GM18907 (cell line): ENCODE measurements at regions not wholly inside any gene's neighbourhood (a gene's known extent, or its start where the extent isn't known, plus 50 kb on each side); places are given as distances from the start of the nearest gene placed in this dataset.

Experiments used
- ATAC-seq: cut with Tn5 transposase; IDR thresholded peaks from one replicate; pipeline ENCODE4 v1.9.1; 2021; ENCODE audit warnings: mild to moderate bottlenecking, moderate library complexity; ENCODE audit not compliant: unreplicated experiment

DNA sequence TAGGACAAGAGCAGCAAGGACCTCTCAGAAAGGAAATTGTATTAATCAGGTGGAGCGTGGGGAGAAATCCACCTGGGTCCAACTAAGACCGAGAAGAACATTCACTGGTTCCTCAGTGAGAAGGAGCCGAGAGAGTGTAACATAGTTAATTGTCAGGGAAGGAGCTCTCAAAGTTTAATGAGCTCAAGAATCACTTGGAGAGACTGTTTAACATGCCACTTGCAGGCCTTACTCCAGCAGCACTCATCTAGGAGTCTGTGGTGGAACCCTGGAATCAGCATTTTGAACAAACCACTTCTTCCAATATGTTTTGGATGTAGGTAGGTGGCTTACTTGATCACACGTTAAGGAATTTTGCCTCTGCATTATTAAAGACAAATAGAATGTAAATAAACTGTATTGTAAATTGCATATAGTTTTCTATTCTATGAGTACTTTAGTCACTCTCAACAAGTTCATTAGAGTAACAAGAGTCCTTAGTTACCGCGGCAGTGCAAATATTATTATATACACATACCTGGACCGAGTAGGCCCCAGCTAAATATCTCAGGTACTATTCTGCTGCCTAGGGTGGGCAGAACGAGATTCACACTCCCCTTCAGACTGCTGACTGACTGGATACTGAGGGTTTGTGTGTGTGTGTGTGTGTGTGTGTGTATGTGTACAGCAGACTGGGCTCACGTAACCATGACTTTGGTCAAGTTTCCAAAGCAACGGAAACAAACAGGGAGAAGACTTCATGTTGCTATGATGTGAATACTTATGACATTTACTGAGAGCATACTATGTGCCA, 203.2 kb upstream of the USP24 start:
- no peak for ATAC-seq

DNA sequence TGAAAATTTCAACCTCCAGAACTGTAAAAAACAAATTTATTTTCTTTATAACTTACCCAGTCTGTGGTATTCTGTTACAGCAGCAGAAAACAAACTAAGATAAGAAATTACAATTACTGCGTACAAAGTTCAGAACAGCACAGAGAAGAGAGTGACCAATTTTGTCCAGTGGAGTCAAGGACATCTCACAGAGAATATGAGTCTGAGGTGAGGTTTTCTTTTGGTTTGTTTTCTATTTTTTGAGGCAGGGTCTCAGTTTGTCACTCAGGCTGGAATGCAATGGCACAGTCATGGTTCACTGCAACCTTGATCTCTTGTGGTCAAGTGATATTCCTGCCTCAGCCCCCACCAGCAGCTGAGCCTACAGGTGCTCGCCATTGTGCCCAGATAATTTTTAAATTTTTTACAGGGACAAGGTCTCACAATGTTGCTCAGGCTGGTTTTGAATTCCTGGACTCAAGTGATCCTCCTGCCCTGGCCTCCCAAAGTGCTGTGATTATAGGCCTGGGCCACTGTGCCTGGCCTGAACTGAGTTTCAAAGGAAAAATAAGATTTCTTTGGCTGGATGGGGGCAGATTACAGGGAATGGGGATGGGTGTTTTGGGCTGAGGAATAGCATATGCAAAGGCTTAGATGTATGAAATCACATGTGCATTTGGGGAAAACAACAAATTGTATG, 201.1 kb upstream of the USP24 start:
- no peak for ATAC-seq

GRCh38 chr1:55413286-55413685, 198.1 kb upstream of the USP24 start:
- ATAC-seq, result no peak

- no peak for ATAC-seq
Observed at GRCh38 chr1:55412060-55412459, 196.9 kb upstream of the USP24 start.

- ATAC-seq, result no peak
Observed at GRCh38 chr1:55402671-55403464, 187.7 kb upstream of the USP24 start.

- ATAC-seq, result no peak
Observed at GRCh38 chr1:55402142-55402541, 187.0 kb upstream of the USP24 start.

GRCh38 chr1:55400508-55400907, 185.3 kb upstream of the USP24 start:
- no peak for ATAC-seq

DNA sequence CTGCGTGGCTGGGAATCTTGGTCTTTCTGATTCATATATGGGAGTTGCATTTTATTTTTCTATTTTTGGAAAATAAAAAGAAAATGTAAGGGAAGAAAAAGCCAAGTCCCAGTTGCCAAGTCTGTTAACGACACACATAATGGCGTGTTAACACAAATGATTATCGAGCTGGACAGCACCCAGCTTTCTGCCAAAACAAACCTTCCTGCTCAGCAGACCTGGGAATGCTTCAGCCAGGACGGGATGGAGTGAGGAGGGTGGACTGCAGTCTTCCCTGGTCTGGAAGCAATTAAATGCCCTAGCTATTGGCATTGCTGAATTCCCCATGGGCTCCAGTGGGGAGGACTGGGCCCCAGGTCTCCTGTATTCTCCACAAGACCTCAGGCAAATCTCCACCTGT, 184.2 kb upstream of the USP24 start:
- ATAC-seq, result no peak

DNA sequence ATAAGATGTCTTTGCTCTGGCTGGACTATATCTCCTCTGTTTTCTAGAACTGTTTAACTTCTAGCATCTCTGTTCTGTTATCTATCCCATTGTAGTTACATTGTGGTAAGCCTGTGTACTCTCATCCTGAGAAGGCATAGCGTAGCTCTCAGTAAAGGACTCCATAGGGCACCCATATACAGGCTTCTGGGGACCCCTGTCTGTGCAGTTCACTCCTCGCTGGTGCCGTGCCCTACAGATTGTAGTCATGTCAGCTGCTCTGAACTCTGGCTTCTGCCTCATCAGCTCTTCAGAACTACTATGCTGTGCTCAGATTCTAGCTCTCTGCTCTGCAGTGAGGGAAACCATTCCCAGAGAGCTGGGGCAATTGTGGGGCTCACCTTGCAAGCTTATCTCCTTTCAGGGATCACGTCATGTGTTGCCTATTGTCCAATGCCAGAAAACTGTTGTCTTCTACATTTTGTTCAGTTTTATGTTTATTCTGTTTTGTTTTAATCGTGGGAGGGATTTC, 181.3 kb upstream of the USP24 start:
- ATAC-seq, result no peak

DNA sequence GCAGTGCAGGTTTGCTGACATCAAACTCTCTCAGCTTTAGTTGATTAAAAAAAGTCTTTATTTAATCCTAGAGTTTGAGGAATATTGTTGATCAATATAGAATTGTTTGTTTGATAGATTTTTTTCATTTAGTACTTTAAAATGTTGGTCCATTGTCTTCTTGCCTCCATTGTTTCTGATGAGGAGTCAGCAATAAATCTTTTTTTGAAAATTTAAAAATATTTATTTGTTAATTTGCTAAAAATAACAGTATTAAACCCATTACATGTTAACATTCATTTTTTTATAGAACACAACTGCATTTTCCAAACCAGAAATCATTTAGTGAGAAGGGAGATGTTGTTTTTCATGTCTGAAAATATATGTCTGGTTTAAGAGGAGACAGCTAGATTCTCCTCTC, 173.8 kb upstream of the USP24 start:
- ATAC-seq, result no peak

DNA sequence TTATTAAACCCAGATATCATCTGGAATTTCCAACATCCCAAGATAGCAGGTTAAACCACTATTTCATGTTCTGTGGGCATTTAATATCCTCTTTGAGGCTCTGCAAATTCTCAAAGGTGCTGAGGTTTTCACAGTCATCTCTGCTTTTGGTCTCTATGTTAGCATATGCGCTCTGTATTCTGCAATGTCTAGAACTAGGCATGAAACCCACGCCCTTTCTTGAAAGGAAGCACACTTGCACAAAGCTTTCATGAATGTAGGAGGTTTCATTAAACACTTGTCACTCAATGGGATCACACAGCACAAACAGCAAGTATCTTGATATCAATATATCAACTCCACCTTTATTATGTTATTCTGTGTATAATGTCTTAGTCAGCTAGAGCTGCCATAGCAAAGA, 172.0 kb upstream of the USP24 start:
- ATAC-seq, result no peak

- no peak for ATAC-seq
Observed at GRCh38 chr1:55386456-55386855, 171.3 kb upstream of the USP24 start.

GRCh38 chr1:55385402-55386018, 170.3 kb upstream of the USP24 start:
- no peak for ATAC-seq

- no peak for ATAC-seq
Observed at GRCh38 chr1:55384637-55385036, 169.5 kb upstream of the USP24 start.

GRCh38 chr1:55382806-55383305, 167.7 kb upstream of the USP24 start:
- no peak for ATAC-seq

GRCh38 chr1:55381983-55382382, 166.8 kb upstream of the USP24 start:
- no peak for ATAC-seq

GRCh38 chr1:55381491-55381890, 166.3 kb upstream of the USP24 start:
- ATAC-seq, result no peak

- no peak for ATAC-seq
Observed at GRCh38 chr1:55380355-55380970, 165.3 kb upstream of the USP24 start.

DNA sequence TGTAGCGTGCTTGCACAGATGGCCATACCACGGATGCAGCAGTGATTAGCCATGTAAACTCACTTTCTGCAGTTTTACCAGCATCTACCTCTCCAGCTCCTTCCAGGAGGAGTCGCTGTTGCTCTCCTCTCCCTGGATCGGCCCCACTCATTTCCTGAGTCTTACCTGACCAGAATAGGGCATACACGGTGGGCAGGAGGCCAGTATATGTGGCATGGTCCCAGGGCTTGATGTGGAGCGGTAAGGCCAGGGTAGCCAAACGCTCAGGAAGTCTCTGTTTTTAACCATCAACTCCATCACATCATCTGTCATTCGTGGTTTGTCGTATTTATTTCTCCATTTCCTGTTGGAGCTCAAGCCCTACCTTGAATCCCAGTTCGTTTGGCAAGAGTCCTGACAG, 163.4 kb upstream of the USP24 start:
- no peak for ATAC-seq

DNA sequence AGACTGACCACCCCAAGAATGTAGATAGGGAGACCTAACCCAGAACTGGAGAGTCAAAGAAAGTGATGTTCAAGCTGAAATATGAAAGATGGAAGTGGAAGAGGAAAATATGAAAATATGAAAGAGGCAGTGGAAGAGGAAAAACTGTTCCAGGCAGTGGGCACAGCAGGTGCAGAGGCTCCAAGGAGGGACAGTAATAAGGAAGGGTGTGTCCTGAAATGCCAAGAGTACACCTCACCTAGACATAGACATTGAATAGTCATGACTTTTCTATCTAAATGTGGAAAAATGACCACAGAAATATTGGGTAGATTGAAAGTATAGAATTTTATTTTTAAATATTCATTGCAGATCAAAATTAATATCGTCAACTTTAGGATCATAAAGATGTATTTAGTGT, 161.7 kb upstream of the USP24 start:
- no peak for ATAC-seq
